Omental fat pad (tissue), 3 donors: ENCODE measurements at regions not wholly inside any gene's neighbourhood (a gene's known extent, or its start where the extent isn't known, plus 50 kb on each side); places are given as distances from the start of the nearest gene placed in this dataset.

Source experiments
- ATAC-seq: fragments of 150-250 bp; one replicate; pipeline ENCODE4 v1.9.1; 2016; ENCODE audit warnings: mild to moderate bottlenecking, moderate library complexity; ENCODE audit not compliant: low FRiP score
- DNase-seq: peaks from one replicate; pipeline ENCODE4 v3.0.0-alpha.2; 2019; ENCODE audit warnings: low spot score
- TF ChIP-seq, protein P1 (sequence below), 3 donors: fragments of 450-650 bp; IDR thresholded peaks; one replicate each; pipeline ENCODE4 v1.5.1; 2016 to 2017; ENCODE audit warnings: antibody characterized with exemption in 3 of 3, mild to moderate bottlenecking in 3 of 3, moderate library complexity in 2 of 3

GRCh38 chr2:67974559-67975430 lies 88.0 kb downstream of the C1D start:
- ATAC-seq (no peak), DNase-seq (no peak)
- TF ChIP-seq, protein P1, sequence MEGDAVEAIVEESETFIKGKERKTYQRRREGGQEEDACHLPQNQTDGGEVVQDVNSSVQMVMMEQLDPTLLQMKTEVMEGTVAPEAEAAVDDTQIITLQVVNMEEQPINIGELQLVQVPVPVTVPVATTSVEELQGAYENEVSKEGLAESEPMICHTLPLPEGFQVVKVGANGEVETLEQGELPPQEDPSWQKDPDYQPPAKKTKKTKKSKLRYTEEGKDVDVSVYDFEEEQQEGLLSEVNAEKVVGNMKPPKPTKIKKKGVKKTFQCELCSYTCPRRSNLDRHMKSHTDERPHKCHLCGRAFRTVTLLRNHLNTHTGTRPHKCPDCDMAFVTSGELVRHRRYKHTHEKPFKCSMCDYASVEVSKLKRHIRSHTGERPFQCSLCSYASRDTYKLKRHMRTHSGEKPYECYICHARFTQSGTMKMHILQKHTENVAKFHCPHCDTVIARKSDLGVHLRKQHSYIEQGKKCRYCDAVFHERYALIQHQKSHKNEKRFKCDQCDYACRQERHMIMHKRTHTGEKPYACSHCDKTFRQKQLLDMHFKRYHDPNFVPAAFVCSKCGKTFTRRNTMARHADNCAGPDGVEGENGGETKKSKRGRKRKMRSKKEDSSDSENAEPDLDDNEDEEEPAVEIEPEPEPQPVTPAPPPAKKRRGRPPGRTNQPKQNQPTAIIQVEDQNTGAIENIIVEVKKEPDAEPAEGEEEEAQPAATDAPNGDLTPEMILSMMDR (IDR thresholded peaks at IDR 0.05): no peak

- DNase-seq (no peak), ATAC-seq (no peak)
- TF ChIP-seq, protein P1 (IDR thresholded peaks at IDR 0.05): no peak
Observed at GRCh38 chr2:67977464-67977863, 85.3 kb downstream of the C1D start.

GRCh38 chr2:67982956-67983355 lies 79.8 kb downstream of the C1D start:
- DNase-seq (no peak), ATAC-seq (no peak)
- TF ChIP-seq, protein P1 (IDR thresholded peaks at IDR 0.05): no peak

- TF ChIP-seq, protein P1 (IDR thresholded peaks at IDR 0.05): no peak
- no peak for ATAC-seq
- DNase-seq: no peak
Observed at GRCh38 chr2:67984600-67984999, 78.2 kb downstream of the C1D start.

DNA sequence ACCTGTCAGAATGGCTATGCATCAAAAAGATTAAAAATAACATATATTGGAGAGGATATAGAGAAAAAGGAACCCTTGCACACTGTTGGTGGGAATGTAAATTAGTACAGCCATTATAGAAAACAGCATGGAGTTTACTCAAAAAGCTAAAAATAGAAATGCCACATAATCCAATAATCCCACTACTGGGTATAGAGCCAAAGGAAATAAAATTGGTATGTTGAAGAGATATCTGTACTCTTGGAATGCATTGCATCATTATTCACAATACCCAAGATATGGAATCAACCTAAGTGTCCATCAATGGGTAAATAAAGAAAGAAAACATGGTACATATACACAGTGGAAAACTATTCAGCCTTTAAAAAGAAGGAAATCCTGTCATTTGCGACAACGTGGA lies 77.2 kb downstream of the C1D start:
- no peak for ATAC-seq
- TF ChIP-seq, protein P1 (IDR thresholded peaks at IDR 0.05): no peak
- no peak for DNase-seq

DNA sequence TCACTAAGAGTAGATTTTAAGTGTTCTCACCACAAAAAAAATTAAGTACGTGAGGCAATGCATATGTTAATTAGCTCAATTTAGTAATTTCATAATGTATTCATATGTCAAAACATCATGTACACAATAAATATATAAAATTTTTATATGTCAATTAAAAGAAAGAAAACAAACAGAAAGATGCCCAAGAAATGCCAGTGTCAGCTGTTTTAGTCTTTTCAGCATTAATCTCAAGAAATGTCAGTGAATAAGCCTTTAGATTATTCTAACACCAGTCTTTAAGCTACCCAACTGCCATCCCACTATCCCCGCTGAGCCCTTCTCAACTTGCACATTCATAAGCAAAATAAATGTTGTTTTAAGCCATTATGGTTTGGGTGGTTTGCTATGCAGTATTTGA lies 76.5 kb downstream of the C1D start:
- TF ChIP-seq, protein P1 (IDR thresholded peaks at IDR 0.05): no peak
- no peak for ATAC-seq
- DNase-seq: no peak
